GM18508 (cell line): ENCODE measurements at regions not wholly inside any gene's neighbourhood (a gene's known extent, or its start where the extent isn't known, plus 50 kb on each side); places are given as distances from the start of the nearest gene placed in this dataset.
"Not testable (repeated sequence)": the region's sequence is repeated elsewhere in the genome, so short reads cannot be mapped to it uniquely, and the experiment has no call there.

Source experiments
- ATAC-seq: cut with Tn5 transposase; IDR thresholded peaks from one replicate; pipeline ENCODE4 v1.9.1; 2021; ENCODE audit warnings: moderate number of reproducible peaks; ENCODE audit not compliant: insufficient read depth, unreplicated experiment

GRCh38 chr11:24375351-24375750, 121.5 kb upstream of the LUZP2 start:
- no peak for ATAC-seq

DNA sequence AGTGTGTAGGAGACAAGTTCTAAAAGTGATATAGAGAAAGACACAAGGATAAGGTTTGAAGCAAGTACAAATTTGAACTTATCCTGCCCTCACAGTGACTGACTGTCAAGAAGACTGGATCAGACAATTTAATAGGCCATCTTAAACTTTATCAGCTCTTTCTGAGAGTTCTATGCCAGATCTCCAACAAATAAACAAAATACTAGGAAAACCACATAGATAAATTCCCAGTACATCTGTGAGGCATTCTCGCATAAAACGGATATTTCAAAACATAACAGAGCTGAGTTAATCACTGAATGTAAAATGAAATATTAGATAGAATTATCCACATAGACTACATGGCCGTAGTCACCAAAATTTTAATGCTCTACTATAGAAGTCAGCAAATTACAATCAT, 120.9 kb upstream of the LUZP2 start:
- no peak for ATAC-seq

DNA sequence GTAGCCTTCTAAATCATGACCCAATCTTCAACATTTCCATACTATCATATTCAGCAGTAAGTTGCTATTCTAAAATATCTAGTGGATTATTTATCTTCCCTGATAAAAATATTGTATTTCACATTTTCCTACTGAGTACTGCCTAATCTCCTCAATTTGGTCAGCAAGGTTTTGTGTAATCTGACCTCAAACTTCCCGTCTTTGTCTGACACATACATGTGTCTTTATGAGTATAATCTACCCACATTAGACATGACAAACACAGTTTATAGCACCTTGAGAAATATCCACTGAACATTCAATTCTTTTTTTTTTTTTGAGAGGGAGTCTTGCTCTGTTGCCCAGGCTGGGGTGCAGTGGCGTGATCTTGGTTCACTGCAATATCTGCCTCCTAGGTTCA, 113.7 kb upstream of the LUZP2 start:
- ATAC-seq, result no peak

- no peak for ATAC-seq
Observed at GRCh38 chr11:24384240-24384639, 112.6 kb upstream of the LUZP2 start.

- no peak for ATAC-seq
Observed at GRCh38 chr11:24386546-24387397, 110.1 kb upstream of the LUZP2 start.

DNA sequence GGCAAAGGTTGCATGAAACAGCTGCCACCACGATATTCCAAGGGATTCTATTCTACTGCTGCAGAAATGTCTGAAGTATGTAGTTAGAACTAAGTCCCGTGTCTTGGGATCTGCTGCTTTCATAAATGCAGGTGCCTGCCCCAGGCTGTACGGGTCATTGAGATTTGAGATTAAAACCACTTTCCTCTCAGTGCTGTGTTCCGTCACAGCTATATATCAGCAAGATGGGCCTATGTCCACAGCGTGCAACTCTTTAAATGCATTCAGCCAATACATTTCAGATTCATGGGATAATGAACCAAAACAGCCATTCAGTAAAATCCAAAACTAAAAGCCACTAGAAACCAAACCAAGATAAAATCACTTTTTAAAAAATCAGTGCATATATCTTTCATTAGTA, 107.3 kb upstream of the LUZP2 start:
- ATAC-seq, result no peak

- no peak for ATAC-seq
Observed at GRCh38 chr11:24390016-24390415, 106.8 kb upstream of the LUZP2 start.

GRCh38 chr11:24390762-24391161, 106.1 kb upstream of the LUZP2 start:
- ATAC-seq, result no peak

DNA sequence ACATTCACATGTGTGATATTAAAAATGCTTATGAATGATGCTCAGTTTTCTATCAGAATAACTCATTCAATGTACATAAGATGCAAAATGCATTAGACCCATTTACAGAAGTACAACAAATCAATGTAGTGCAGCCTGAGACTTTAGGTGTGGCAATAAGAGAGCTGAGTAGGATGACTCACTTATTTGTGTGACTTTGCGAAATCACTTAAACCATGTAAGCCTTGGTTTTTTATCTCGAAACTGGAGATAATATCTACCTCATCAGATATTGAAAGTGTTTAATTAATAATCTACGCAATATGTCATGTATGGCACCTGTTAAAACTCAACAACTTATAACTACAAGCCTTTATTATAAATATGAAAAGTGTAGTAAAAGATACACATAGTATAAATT, 105.7 kb upstream of the LUZP2 start:
- ATAC-seq, result no peak

DNA sequence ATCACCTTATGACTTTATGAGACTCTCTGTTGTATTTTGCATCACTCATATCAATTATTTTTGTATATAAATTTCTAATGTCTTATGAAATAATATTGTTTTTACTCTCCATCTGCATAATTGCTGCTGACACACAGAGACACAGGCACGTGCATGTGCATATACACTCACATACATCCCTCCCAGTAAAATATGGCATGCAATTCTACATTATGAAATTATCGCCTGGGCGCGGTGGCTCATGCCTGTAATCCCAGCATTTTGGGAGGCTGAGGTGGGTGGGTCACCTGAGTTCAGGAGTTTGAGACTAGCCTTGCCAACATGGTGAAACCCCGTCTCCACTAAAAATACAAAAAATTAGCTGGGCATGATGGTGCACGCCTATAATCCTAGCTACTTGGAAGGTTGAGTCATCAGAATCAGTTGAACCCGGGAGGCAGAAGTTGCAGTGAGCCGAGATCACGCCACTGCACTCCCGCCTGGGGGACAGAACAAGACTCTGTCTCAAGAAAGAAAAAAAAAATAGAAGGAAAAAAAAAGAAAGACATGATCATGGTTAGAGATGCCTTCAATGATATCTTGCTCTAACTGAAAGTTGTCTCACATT, 96.7 kb upstream of the LUZP2 start:
- no peak for ATAC-seq

DNA sequence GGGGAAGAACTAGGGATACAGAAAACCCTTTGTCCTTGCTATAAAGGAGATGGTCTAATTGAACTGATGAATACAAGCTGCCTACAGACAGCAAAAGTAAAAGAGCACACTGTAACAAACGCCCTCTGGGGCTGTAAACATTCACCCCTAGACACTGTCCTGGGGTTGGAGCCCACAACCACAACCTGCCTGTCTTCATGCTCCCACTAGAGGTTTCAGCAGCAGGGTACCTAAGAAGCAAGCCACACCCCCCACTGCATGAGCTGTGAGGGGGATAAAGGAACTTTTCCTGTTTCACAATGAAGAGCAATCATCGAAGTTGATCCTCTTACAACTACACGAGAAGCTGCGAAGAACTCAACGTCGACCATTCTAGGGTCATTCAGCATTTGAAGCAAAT, 90.5 kb upstream of the LUZP2 start:
- no peak for ATAC-seq

DNA sequence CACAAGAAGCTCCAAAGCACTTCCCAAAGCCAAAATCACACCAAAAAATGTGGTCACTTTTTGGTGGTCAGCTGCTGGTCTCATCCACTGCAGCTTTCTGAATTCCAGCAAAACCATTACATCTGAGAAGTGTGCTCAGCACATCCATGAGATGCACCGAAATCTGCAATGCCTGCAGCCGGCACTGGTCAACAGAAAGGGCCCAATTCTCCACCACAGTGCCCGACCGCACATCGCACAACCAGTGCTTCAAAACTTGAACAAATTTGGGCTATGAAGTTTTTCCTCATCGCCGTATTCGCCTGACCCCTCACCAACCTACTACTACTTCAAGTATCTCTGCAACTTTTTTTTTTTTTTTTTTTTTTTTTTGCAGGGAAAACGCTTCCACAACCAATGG, 89.9 kb upstream of the LUZP2 start:
- no peak for ATAC-seq

DNA sequence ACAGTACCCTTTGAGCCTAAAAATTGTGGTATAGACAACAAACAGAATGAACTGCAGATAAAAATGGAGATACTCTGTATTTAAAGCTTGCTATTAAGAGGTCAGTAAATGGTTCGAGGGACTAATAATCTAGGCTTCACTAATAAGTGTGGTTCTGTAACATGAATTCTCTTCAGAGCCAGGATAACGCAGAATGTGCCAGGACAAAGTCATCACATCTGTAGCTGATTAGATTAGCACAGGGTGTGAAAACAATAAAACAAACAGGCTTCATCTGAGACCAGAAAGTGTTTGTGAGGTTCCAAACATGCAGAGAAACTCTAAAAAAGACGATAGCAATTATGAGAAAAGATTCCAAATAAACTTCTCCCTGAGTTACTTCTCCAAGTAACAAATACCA, 89.1 kb upstream of the LUZP2 start:
- no peak for ATAC-seq

- no peak for ATAC-seq
Observed at GRCh38 chr11:24408202-24408601, 88.7 kb upstream of the LUZP2 start.

GRCh38 chr11:24411791-24412190, 85.1 kb upstream of the LUZP2 start:
- ATAC-seq, result no peak

- ATAC-seq, result no peak
Observed at GRCh38 chr11:24412722-24413121, 84.1 kb upstream of the LUZP2 start.

DNA sequence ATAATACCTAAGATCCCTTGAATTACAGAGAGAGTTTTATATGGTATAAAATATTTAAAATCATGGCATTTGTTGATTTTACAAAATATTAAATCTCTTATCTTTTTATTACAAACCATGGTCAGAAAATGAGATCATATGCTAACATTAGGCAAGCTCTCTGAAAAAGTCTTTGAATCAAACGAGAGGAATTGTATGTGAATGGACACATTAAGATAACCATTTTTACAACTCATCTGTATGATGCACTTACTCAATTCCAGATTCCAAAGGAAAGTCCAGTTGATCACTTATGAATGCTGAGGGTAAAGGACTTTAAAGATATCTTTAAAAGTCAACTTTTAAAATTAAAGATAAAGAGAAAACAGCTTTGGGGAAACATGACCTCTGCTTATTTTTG, 83.5 kb upstream of the LUZP2 start:
- ATAC-seq, result no peak

DNA sequence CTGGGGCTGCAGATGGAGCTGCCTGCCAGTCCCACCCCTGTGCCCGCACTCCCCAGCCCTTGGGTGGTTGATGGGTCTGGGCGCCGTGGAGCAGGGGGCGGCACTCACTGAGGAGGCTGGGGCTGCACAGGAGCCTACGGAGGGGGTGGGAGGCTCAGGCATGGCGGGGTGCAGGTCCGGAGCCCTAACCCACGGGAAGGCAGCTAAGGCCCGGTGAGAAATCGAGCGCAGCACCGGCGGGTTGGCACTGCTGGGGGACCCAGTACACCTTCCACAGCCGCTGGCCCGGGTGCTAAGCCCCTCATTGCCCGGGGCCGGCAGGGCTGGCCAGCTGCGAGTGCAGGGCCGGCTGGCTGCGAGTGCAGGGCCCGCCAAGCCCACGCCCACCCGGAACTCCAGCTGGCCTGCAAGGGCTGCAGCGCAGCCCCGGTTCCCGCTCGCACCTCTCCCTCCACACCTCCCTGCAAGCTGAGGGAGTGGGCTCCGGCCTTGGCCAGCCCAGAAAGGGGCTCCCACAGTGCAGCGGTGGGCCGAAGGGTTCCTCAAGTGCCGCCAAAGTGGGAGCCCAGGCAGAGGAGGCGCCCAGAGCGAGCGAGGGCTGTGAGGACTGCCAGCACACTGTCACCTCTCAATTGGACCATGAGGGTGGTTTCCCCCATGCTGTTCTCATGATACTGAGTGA, 80.8 kb upstream of the LUZP2 start:
- ATAC-seq, result not testable (repeated sequence)

DNA sequence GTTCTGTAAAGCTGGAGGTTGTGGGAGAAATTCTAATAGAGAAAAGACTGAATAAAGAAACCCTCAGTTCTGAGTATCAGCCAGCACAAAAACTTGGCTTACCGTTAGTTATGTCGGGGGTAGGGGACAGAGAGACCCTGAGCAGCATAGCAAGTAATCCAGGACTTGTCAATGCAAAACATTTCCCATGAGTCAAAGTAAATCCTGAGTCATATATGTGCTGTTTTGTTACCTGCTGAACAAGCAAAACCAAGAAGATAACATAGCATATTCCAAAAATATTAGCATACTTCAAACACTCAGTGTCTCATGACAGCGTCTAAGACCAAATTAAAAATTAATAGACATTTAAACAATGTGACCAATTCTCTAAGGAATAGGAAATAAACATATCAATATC, 75.1 kb upstream of the LUZP2 start:
- no peak for ATAC-seq

- no peak for ATAC-seq
Observed at GRCh38 chr11:24422376-24422775, 74.5 kb upstream of the LUZP2 start.

DNA sequence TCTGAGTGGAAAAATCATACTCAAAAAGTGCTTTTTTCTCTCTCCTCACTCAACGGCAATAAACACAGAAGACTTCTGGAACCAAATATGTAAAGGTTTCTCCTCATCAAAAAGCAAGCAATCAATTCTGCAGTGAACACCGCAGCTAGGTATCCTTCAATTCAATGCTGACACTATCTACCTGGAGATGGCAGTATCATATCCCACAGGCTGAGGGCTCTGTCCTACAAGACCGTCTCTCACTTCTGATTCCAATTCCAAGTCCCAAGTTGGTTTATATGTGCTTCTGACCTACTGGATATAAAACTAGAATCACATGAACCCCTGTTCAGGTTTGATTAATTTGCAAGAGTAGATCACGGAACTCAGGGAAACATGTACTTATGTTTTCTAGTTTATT, 59.7 kb upstream of the LUZP2 start:
- no peak for ATAC-seq
